ENCODE measurements at regions not wholly inside any gene's neighbourhood (a gene's known extent, or its start where the extent isn't known, plus 50 kb on each side); places are given as distances from the start of the nearest gene placed in this dataset.

DNA sequence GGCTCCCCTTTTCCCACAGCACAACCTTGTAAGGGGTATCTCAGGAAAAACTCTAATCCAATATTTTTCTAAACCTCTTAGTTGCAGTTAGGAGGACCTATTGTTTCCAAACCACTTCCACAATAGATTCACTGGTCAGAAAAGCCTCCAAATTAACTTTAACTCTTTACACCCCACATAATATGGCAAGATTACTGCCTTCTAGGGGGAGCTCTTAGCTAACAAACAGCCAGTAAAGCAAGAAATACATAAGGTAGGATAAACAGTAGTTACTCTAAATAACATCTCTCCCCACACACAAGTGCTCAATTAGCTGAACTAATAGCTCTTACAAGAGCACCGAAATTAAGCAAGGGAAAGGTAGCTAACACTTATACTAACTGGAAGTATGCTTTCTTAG is 192.1 kb upstream of the KIF2B start:
- TF ChIP-seq, protein P1, sequence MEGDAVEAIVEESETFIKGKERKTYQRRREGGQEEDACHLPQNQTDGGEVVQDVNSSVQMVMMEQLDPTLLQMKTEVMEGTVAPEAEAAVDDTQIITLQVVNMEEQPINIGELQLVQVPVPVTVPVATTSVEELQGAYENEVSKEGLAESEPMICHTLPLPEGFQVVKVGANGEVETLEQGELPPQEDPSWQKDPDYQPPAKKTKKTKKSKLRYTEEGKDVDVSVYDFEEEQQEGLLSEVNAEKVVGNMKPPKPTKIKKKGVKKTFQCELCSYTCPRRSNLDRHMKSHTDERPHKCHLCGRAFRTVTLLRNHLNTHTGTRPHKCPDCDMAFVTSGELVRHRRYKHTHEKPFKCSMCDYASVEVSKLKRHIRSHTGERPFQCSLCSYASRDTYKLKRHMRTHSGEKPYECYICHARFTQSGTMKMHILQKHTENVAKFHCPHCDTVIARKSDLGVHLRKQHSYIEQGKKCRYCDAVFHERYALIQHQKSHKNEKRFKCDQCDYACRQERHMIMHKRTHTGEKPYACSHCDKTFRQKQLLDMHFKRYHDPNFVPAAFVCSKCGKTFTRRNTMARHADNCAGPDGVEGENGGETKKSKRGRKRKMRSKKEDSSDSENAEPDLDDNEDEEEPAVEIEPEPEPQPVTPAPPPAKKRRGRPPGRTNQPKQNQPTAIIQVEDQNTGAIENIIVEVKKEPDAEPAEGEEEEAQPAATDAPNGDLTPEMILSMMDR (conservative IDR thresholded peaks at IDR 0.05 in 1 of 2, IDR thresholded peaks at IDR 0.05 in 1 of 2; ENCODE audit: extremely low read depth in 1 of 2, insufficient read depth in 1 of 2, low read depth in 1 of 2, low read length in 2 of 2), result peak in 1 of 2 donors; percentile 6
- no peak for TF ChIP-seq EZH2 (IDR thresholded peaks at IDR 0.05; ENCODE audit: borderline replicate concordance, low read length)

Measured in mammary epithelial cell (primary cell).